ENCODE measurements at regions not wholly inside any gene's neighbourhood (a gene's known extent, or its start where the extent isn't known, plus 50 kb on each side); places are given as distances from the start of the nearest gene placed in this dataset.

DNA sequence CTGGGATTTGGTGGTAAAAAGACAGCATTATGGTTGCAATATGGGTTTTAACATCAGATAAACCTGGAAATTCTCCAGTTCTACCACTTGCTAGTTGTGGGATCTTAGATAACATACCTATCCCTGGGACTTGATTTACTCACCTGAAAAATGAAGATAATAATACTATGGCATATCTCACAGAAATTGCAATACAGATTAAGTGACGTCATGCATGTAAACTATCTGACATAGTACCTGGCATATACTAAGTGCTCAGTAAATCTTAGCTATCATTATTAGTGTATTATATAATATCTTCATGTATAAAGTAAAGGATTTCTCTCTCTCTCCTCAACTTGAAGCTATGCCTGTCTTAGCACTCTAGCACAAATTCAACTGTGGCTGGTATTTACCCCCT is 192.5 kb downstream of the PCDH19 start:
- DNase-seq (ENCODE audit: extremely low read depth in 1 of 11, low read depth in 9 of 11, low spot score in 4 of 11) = no peak

DNA sequence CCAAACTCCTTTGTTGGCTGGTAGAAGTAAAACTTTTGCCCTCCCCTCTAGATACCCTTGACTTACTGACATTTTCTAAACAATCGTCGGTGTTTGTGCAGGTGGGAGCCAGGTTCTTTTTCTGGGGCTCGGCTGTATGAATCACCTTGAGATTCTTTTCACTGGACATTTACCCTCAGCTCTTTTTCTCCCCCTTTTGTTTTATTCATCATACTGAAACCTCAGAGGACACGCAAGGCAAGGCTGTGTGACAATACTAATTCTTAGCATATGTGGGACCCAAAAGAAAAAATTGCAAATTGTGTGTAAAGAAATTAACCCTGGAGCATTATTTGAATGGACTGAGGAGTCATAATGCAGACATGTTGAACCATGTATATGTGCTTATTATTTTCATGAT is 194.0 kb downstream of the PCDH19 start:
- DNase-seq (ENCODE audit: extremely low read depth in 1 of 11, low read depth in 9 of 11, low spot score in 4 of 11) = no peak

DNA sequence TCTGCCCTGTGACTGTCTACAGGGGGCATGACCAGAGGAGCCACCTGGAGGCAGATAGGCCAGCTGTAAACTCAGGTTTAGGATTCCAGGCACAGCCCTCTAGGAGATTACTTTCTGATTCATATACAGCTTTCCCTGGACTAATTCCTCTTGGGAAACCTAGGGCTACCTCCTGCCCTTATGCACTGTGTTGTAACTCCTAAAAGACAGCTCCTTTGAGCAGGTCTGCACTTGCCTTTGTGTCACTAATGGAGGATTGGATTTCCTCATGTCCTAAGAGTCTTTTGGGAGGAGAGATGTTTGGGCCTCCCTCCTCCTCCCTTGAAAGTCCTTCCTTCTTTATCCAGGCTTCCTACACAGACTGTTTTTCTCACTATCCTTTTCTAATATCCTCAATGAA is 202.0 kb downstream of the PCDH19 start:
- no peak for DNase-seq (ENCODE audit: extremely low read depth in 1 of 11, low read depth in 9 of 11, low spot score in 4 of 11)

GRCh38 chrX:100207331-100208024 is 202.6 kb downstream of the PCDH19 start:
- DNase-seq (ENCODE audit: extremely low read depth in 1 of 11, low read depth in 9 of 11, low spot score in 4 of 11) = peak in 1 of 11 donors; percentile 0

GRCh38 chrX:100204534-100204933 is 205.5 kb downstream of the PCDH19 start:
- DNase-seq (ENCODE audit: extremely low read depth in 1 of 11, low read depth in 9 of 11, low spot score in 4 of 11) = no peak

- no peak for DNase-seq (ENCODE audit: extremely low read depth in 1 of 11, low read depth in 9 of 11, low spot score in 4 of 11)
These were observed 215.8 kb downstream of the PCDH19 start for GRCh38 chrX:100194082-100194775.
